Caki2 (cell line): ENCODE measurements at regions not wholly inside any gene's neighbourhood (a gene's known extent, or its start where the extent isn't known, plus 50 kb on each side); places are given as distances from the start of the nearest gene placed in this dataset.
A peak's percentile ranks its signal among the peaks of the same experiment; 100 is the strongest.

ENCODE experiments used
- DNase-seq: peaks from one replicate; pipeline ENCODE4 v3.0.0-alpha.2; 2015; ENCODE audit warnings: low read depth
- in situ Hi-C: cut with HindIII; loops from 2 replicates; pipeline ENCODE4 v1.10.0; 2016; ENCODE audit warnings: low sequenced_read_pairs, low pct_unique_long_range_greater_than_20kb, mixed read lengths

DNA sequence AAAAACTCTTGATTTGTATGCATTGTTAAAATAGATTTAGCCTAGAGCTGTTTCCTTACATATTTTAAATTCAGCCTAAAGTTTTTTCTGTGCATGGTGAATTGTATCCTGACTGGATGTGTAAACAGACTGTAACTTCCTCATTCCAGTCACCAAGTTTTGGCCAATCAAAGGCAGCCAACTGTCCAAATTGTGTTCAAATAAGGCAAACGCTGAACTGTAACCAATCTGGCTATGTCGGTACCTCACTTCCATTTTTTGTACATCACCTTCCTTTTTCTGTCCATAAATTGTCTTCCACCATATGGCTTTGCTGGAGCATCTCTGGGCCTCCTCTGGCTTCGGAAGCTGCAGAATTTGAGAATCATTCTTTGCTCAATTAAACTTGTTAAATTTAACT is 1921.9 kb upstream of the SEL1L start:
- no peak for DNase-seq
- in situ Hi-C loops: no loop called here

DNA sequence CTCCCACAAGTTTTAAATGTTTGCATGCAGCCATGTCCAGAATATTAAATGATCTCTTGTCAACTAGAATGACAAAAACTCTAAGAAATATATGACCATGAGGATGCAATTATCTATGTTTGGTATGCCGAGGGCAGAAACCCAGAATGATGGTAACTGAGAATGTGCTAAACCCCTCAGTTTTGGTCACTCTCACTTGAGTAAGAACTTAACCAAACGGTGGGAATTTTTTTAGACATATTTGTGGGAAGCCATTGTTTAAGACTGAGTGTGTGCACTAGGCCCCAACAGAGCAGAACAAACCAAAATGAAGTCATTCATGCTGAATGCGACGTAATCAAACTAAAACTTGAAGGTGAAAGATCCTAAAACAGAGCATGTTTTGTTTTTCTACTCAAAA is 1927.9 kb upstream of the SEL1L start:
- no peak for DNase-seq
- in situ Hi-C loops: no loop called here

DNA sequence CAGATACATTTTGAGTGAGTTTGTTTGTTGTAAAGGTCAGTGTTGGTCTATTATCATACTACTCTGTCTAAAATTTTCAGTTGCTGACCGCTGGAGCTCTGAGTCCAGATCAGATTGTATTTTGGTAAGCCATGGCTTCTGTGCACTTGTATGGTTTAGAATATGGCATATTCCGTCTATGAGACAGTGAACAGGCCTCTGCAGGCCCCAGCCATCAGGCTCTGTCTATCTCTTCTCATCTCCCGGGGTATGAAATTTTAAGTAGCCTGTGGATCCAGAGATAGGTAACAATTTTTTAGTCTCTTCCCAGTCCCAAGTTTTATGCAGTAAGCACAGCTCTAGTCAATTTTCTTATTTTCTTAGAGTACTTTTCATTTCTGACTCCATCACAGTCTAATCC is 1929.1 kb upstream of the SEL1L start:
- DNase-seq: no peak
- in situ Hi-C loops: no loop called here

DNA sequence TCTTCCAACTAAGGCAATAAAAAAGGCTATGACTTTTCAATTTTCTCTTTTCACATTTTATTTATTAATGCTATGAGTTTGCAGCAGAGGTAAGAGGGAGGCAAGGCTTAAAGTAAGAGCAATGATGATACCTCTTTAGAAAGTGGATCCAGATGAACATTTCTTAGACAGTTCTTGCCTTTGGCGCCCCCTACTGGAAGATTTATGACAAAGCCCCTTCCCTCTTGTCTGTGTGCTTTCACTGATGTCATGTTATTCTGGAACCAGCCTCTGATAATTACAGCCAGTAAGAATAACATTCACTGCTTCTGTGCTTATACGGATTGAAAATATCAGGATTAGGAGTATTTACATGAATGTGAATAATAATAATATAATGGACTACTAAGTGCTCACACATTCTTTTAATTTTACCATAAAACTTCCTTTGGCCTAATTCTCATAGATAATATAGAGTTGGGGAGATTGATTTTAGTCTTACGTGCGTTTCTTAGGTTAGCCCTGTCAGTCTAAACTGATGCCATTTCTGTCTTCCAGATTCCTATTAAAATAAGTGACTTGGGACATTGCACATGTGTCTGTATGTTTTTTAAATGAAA is 1929.9 kb upstream of the SEL1L start:
- in situ Hi-C loops: no loop called here
- DNase-seq: peak; percentile 5

DNA sequence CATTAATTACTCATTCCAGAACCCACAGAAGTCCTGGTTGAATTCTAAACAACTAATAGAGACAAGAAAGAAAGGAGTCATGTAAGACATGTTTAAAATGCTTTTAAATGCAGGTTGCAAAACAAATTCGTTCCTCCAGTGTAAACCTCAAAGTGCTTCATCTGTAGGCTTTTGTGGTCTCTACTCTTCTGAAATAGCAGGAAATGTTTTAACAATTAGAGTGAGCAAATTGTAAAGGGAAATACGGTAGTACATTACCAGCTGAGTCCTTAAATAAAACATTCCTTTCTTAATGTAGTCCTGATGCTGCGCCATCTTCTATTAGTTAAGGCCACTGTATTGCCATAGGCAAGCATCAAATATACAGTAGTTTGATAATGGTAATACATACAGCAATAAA is 1934.2 kb upstream of the SEL1L start:
- in situ Hi-C loops: no loop called here
- no peak for DNase-seq

DNA sequence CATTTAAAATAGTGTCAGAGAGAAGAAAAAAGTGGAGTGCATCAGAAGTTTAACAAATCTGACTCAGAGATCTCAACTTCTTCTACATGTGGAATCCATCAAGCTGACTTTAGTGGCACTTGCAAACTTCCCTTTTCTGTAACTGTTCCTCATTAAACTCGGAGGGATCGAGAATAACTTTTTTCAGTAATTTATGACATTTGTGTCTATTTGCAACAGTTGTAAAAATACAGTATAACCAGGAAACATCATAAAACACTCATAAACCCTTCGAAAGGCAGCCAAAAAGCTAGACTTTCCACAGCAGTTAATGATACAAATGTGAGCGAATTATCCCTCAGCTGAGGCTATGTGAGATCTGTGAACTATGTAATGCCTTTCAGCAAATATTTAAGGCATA is 1936.8 kb upstream of the SEL1L start:
- no peak for DNase-seq
- in situ Hi-C loops: no loop called here

DNA sequence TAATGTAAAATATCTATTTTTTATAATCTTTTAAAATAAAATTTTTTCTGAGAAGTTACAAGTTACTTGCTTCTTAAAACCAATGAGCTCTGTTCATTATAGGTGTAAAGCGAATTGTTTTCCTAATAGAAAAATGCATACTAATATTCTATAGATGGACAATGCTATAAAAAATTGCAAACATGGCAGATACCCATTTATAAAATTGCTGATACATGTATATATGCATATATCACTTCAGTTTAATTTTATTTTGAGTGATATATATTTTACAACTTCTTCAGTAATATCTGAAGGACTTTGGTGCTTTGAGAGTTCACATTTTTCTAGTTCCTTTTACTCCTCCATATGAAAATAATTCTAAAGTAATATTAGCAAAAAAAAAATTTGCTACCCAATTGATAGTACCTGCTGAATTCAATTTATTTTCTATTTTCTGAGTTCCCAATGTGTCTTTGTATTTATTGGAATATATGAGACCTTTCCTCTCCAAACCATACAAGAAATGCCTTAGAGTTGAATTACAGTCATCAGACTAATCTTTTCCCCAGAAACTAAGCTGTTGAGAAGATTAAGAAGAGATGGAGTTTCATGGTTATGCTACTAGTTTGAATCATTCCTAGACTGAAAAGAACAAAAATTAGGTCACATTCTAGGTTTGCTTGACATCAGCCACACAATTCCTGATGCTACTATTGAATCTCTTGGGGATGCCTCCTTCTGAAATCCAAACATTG is 1937.5 kb upstream of the SEL1L start:
- in situ Hi-C loops: no loop called here
- DNase-seq: no peak

DNA sequence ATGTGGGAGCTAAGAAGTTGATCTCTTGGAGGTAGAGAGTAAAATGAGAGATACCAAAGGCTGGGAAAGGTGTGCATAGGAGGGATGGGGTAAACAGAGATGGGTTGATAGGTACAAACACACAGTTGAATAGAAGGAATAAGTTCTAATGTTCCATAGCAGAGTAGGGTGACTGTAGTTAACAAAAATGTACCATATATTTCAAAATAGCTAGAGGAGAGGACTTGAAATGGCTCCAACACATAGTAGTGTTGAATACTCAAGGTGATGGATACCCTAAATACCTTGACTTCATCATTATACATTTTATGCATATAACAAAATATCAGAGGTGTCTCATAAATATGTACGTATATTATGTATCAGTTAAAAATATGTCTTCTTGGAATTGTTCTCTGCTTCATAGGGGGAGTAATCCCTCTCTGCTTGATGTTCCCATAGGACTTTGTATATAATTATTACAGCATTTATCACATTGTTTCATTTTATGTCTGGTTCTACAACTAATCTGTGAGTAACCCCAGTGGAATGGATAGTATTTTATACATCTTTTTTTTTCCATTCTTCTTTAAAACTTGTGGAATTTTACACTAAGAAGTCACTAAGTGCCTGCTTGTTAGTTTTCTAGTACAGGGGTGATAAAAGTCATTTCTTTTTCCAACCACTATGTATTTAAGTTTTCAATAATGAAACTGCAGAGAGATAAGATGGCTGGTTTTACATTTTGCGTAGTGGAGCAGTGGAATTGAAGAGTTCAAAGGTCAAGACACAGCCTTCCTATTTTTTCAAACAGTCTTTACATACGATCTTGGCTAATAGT is 1940.0 kb upstream of the SEL1L start:
- no peak for DNase-seq
- in situ Hi-C loops: no loop called here

DNA sequence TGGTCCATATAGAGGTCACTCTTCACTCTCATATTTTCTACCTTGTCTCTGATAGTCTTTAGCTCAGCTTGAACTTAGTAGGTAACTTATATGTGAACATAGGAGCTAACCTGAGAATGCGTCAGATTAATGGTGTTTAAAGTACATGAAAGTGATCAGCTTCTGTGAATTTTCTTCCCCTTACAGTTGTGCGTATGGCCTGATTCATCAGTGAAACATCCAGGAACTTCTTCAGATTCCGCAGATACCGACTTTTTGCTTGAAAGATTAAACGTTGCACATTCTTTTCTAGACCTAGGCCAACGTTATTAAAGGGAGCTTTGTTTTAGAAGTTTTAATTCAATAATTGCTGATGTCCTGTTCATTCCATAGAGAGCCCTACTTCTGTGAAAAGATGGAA is 1945.1 kb upstream of the SEL1L start:
- in situ Hi-C loops: no loop called here
- no peak for DNase-seq

DNA sequence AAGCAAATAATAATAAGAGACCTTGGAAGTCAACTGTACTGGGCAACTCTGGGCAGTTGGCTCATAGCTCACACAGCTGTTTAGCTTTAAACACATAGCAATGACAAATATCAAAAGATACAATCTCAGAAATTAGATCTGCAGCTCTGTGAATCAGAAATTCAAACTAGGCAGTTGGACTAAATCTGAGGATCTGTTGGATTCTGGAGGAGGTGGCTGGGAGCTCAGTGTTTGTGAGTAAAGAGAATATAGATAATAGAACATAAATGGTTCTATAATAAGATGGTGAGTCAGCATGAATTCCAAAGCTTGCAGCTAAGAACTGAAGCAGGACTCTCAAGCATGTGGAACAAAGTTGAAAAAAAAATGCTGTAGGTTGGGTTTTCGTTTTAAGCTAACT is 1949.4 kb upstream of the SEL1L start:
- no peak for DNase-seq
- in situ Hi-C loops: no loop called here

DNA sequence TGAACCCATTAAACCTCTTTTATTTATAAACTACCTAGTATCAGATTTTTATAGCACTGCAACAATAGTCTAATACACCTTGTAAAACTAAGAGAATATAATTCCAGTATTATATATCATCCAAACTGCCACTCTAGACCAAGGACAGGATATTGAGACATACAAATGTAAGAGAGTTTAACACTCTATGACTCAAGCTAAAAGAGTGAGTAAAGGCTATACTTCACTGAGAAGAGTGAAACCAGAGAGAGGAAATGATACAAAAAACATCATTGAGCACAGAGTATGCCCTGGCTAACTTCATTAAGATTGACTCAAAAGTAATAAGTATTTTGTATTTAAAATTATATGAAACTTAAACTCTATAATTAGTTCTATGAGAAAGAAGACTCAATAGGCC is 1951.9 kb upstream of the SEL1L start:
- in situ Hi-C loops: no loop called here
- DNase-seq: no peak

DNA sequence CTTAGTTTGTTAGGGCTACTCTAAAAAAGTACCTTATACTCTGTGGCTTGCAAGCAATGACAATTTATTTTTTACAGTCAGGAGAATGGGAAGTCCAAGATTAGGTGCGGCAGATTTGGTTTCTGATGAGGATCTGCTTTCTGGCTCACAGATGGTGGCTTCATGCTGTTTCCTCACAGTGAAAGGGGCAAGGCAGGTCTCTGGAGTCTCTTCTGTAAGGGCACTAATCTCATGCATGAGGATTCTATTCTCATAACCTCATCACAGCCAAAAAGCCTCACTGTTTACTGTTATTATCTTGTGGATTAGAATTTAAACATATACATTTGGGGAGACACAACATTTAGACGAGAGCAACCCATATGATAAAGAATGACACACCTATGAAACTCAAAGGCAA is 1957.4 kb upstream of the SEL1L start:
- in situ Hi-C loops: no loop called here
- DNase-seq: no peak

DNA sequence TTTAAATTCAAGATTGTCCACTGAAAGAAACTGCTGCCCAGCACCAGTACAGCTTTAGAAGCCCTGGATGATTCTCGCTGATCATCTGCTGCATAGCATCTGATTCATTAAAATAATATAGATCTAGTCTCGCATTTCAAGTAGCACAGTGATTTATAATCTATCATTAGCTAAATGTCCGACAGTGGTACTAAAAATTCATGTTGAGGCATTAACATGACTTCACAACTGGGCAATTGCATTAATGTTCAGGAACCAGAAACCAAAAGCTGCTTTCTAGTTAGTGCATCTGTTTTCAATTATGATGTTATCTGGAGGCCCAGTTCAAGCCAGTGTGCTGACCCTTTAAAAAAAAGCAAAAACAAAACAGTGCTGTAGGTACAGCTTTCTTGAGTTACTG is 1987.2 kb upstream of the SEL1L start:
- DNase-seq: no peak
- in situ Hi-C loops: no loop called here

DNA sequence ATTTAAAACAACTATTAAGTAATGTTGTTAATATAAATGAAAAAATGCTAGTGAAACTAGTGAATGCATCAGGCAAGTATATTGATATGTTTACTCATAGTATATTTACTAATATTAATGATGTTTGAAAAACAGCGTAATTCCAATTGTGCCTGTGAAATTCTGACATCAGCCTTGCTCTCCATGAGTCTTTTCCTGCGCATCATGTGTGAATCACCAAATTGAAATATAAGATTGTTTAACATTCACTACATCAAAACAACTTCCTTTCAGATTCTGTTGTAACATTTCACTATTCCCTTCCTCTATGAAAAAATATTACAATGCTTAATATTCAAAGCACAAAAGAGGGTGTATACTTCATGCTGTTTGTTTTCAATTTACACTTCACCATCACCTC is 1995.9 kb upstream of the SEL1L start:
- in situ Hi-C loops: no loop called here
- no peak for DNase-seq

DNA sequence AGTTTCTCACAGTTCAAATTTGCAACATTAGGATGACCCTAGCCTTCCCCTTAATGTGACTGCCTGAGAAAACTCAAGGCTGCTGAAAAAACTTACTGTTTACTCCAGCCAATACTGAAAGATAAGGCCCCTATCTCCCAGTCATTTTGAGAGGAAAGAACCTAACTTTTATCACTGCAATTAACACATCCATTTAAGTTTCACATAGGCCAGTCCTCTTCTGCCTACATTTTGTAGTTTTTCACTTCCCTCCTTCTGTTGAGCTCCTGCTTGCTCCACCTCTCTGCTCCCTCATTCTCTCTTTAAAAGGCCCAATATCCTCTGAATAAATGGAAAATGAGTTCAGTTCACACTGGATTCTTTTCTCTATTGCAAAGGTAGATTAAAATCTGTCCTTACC is 1996.2 kb upstream of the FLRT2 start:
- no peak for DNase-seq
- in situ Hi-C loops: no loop called here

DNA sequence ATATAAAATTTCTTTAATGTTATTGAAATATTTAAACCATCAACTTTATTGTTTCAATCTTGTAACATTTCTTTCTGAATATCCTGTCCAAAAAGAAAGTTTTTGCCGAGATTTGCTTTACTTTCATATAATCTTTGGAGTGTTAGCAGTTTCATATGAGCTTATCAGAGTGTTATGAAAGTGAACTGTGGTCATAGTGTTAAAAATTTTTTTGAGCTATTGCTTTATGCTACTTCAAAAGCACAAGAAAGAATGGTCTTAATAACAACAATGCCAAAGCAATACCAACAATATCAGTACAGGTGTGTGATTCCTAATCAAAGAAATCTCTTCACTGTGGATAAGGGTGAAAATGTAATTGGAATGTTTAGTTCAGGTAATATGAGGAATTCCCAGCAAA is 1994.9 kb upstream of the FLRT2 start:
- in situ Hi-C loops: no loop called here
- no peak for DNase-seq

DNA sequence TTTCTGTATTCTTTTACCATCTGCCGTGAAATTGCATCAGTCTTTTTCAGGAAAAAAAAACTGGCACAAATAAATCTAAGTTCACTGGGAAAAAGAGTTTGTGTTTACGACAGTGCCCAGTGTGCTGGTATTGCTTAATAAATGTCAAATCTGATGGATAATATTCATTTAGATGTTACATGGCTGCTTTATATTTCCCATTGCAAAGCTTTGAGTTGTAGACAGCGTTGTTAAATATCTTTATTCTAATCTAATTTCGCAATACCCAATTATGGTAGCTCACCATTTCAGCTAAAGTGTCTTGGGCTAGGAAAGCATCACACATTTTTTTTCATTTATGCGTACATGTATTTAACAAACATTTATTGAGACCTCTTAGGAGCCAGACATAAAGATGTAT is 1994.5 kb upstream of the FLRT2 start:
- in situ Hi-C loops: no loop called here
- no peak for DNase-seq

DNA sequence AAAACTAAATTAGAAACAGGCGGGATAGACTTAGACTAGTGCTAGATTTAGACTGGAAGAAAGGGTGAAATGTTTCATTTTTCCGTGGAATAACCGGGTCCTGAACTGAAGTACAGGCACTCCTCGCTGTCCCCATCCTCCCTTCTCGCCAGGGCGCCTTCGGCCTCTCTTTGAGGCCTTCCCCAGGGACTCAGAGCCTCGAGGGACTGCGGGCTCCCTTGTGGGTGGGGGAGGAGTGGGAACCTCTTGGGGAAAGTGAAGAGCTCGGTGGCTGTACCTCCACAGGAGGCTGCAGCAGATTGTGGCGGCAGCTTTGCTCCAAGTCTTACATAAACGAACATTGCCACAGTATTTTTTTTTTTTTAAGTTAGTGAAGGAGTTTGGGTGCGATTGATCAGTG is 1988.8 kb upstream of the FLRT2 start:
- in situ Hi-C loops: no loop called here
- DNase-seq: no peak

DNA sequence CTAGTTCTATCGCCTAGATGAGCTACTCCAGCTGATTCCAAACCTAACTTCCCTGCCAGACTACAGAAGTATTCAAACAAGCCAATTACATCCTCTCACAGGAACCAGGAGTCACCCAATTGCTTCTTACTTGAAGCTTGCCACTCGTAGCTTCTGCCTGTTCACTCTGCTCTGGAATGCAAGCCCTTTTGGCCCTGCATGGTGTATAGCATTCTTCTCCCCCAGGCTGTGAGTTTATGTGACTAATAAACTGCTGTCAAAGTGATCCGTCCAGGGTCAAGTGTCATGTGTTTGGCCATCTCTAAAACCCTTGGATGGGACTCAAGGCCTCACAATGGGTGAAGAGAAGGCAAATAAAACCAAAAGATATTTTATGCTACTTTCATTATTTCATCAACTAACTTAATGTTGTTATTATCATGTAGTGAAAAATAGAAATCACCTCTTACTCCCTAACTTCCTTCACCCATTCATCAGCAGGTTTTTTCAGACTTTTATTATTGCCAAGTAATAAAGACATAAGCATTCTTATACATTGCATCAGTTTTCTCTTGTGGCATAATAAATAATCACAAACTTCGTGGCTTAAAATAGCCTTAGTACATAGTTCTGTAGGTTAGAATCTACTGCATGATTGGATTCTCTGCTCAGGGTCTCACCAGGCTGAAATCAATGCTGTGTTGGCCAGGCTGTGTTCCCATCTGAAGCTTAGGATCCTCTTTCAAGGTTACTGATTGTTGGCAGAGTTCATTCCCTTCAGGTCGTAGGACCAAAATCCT is 1981.7 kb upstream of the FLRT2 start:
- in situ Hi-C loops: no loop called here
- DNase-seq: no peak
